Endothelial cell of umbilical vein (primary cell): ENCODE measurements at regions not wholly inside any gene's neighbourhood (a gene's known extent, or its start where the extent isn't known, plus 50 kb on each side); places are given as distances from the start of the nearest gene placed in this dataset.
A peak's percentile ranks its signal among the peaks of the same experiment; 100 is the strongest.

Experiments used
- BruUV-seq: library from RNA; stranded (reverse); fragments of 400-500 nt; replicated peaks from 2 replicates; lab custom pipeline; 2021; lab: Mats Ljungman, UMichigan
- CTCF ChIA-PET: fragments of 300-600, 350-600 bp; sonication (Branson Sonifier 250); formaldehyde crosslinking; loops from one replicate; lab custom pipeline; 2021; ENCODE audit warnings: antibody characterized with exemption, inconsistent platforms; lab: Charles Lee
- POLR2A ChIA-PET: fragments of 300-600, 350-600 bp; sonication (Branson Sonifier 250); formaldehyde crosslinking; loops from one replicate; lab custom pipeline; 2021; ENCODE audit warnings: antibody characterized with exemption, inconsistent platforms; lab: Charles Lee
- DNase-seq: peaks from one replicate; pipeline ENCODE4 v3.0.0-alpha.2; 2011; ENCODE audit warnings: low read depth, low spot score
- FAIRE-seq: peaks from 2 replicates; lab custom pipeline; 2011; peaks lifted over from hg19 to GRCh38; lab: Jason Lieb, UNC
- H2AFZ ChIP-seq: 2 replicates; pipeline ENCODE4 v1.6.0; 2012; ENCODE audit warnings: low read depth, low read length, control low read depth, inconsistent platforms
- H3K27ac ChIP-seq: 2 replicates; pipeline ENCODE4 v1.5.1; 2011; ENCODE audit warnings: low read depth, mild to moderate bottlenecking, control low read depth, low read length, moderate library complexity; ENCODE audit not compliant: insufficient read depth
- H3K27me3 ChIP-seq, 2 experiments: 2 replicates each; pipeline versions ENCODE4 v1.6.0 to v1.6.1; 2011; ENCODE audit warnings: low read length in 2 of 2, mixed read lengths in 1 of 2; ENCODE audit not compliant: control insufficient read depth in 2 of 2, insufficient read depth in 2 of 2
- H3K36me3 ChIP-seq, 2 experiments: 2 replicates in 1 of 2; 3 replicates in 1 of 2; pipeline ENCODE4 v1.5.1; 2011; ENCODE audit warnings: low read length in 2 of 2, mild to moderate bottlenecking in 1 of 2, moderate library complexity in 1 of 2; ENCODE audit not compliant: control insufficient read depth in 2 of 2, insufficient read depth in 2 of 2; ENCODE audit errors: extremely low read depth in 1 of 2
- H3K4me1 ChIP-seq: 3 replicates; pipeline ENCODE4 v1.5.1; 2011; ENCODE audit warnings: mild to moderate bottlenecking, low read length; ENCODE audit not compliant: control insufficient read depth, insufficient read depth; ENCODE audit errors: extremely low read depth
- H3K4me2 ChIP-seq: 2 replicates; pipeline ENCODE4 v1.6.1; 2011; ENCODE audit warnings: low read length, control low read depth, mixed read lengths; ENCODE audit not compliant: insufficient read depth
- H3K4me3 ChIP-seq, 3 experiments: fragments of 200-600 bp in 1 of 3; sonication (generic), shearing (Covaris generic) in 1 of 3; replicated peaks in 1 of 3; 2 replicates each; pipeline ENCODE4 v1.5.1; 2011 to 2016; ENCODE audit warnings: control low read depth in 3 of 3, low read length in 3 of 3, mild to moderate bottlenecking in 2 of 3, inconsistent platforms in 1 of 3, low read depth in 1 of 3, moderate library complexity in 1 of 3; ENCODE audit not compliant: insufficient read depth in 1 of 3
- H3K79me2 ChIP-seq: 2 replicates; pipeline ENCODE4 v1.6.0; 2012; ENCODE audit warnings: low read length, inconsistent platforms; ENCODE audit not compliant: control insufficient read depth, insufficient read depth
- H3K9ac ChIP-seq: replicated peaks from 2 replicates; pipeline ENCODE3; 2011; ENCODE audit warnings: low read length, control low read depth; ENCODE audit not compliant: insufficient read depth; ENCODE audit errors: extremely low read depth
- H3K9me1 ChIP-seq: replicated peaks from 3 replicates; pipeline ENCODE4 v1.6.0; 2011; ENCODE audit warnings: mild to moderate bottlenecking, low read length; ENCODE audit not compliant: control insufficient read depth, insufficient read depth; ENCODE audit errors: extremely low read depth
- H3K9me3 ChIP-seq: replicated peaks from 2 replicates; pipeline ENCODE4 v1.5.1; 2012; ENCODE audit warnings: low read length, inconsistent platforms; ENCODE audit not compliant: control insufficient read depth, insufficient read depth
- H4K20me1 ChIP-seq: replicated peaks from 2 replicates; pipeline ENCODE3; 2011; ENCODE audit warnings: mild to moderate bottlenecking, low read length; ENCODE audit not compliant: control insufficient read depth, insufficient read depth; ENCODE audit errors: extremely low read depth
- EZH2 ChIP-seq: IDR thresholded peaks from 2 replicates; pipeline ENCODE4 v1.6.1; 2012; ENCODE audit warnings: borderline replicate concordance, low read depth, mild to moderate bottlenecking, moderate library complexity, low read length, inconsistent platforms; ENCODE audit not compliant: severe bottlenecking
- FOS ChIP-seq: IDR thresholded peaks from 2 replicates; pipeline ENCODE4 v1.6.1; 2011; ENCODE audit warnings: mild to moderate bottlenecking, low read length, moderate library complexity, borderline replicate concordance; ENCODE audit not compliant: insufficient read depth
- GATA2 ChIP-seq: IDR thresholded peaks from 2 replicates; pipeline ENCODE4 v1.7.0; 2011; ENCODE audit warnings: low read depth, mild to moderate bottlenecking, moderate library complexity, mixed read lengths, low read length; ENCODE audit not compliant: insufficient read length, insufficient read depth
- JUN ChIP-seq: IDR thresholded peaks from 2 replicates; pipeline ENCODE4 v1.6.1; 2011; ENCODE audit warnings: borderline replicate concordance, low read depth; ENCODE audit not compliant: insufficient read length, insufficient read depth
- MYC ChIP-seq: IDR thresholded peaks from one replicate; pipeline ENCODE4 v1.6.1; 2011; ENCODE audit warnings: mild to moderate bottlenecking, low read depth, low read length
- POLR2A ChIP-seq: IDR thresholded peaks from 2 replicates; pipeline ENCODE4 v1.6.1; 2012; ENCODE audit warnings: low read depth, mild to moderate bottlenecking, control low read depth, low read length
- POLR2AphosphoS5 ChIP-seq: IDR thresholded peaks from 2 replicates; pipeline ENCODE4 v1.6.1; 2012; ENCODE audit warnings: low read depth, mild to moderate bottlenecking, control low read depth, low read length, moderate library complexity; ENCODE audit not compliant: insufficient read depth
- dilution Hi-C: fragments of 300-500 bp; cut with MboI; formaldehyde crosslinking; loops from one replicate; pipeline ENCODE4 v1.15.0; 2019; ENCODE audit warnings: low sequenced_read_pairs; ENCODE audit not compliant: extremely low pct_ligation_motif_present
- intact Hi-C: fragments of 100-400 bp; cut with micrococcal nuclease; formaldehyde crosslinking; loops from one replicate; pipeline ENCODE4 v1.10.0; 2022
- TF ChIP-seq, protein P1 (sequence below): IDR thresholded peaks from 2 replicates; pipeline ENCODE4 v1.6.1; 2011; ENCODE audit not compliant: insufficient read depth, insufficient read length
- TF ChIP-seq, protein P2 (sequence below), 2 donors: IDR thresholded peaks; 1 replicate in 1 of 2; 2 replicates in 1 of 2; pipeline ENCODE4 v1.5.1; 2011; ENCODE audit warnings: low read length in 2 of 2, mild to moderate bottlenecking in 2 of 2, moderate library complexity in 2 of 2, control low read depth in 1 of 2, inconsistent platforms in 1 of 2, low read depth in 1 of 2; ENCODE audit not compliant: insufficient read depth in 1 of 2; ENCODE audit errors: extremely low read depth in 1 of 2

- Histone ChIP-seq H3K4me3 (no peak overlapping the region), H3K79me2 (no peaks in the 10 kb centered on the region), H3K4me1 (no peaks in the 10 kb centered on the region), H3K9me3 (no peaks in the 10 kb centered on the region), H4K20me1 (no peaks in the 10 kb centered on the region), H2AFZ (no peak overlapping the region), H3K4me2 (no peak overlapping the region), H3K9ac (no peak overlapping the region), H3K27ac (no peak overlapping the region), H3K36me3 (no peaks in the 10 kb centered on the region), H3K9me1 (no peaks in the 10 kb centered on the region), H3K27me3 (no peaks in the 10 kb centered on the region)
- TF ChIP-seq EZH2, result no peak
- no peak for TF ChIP-seq POLR2A
- TF ChIP-seq GATA2, result no peak
- no peak for TF ChIP-seq JUN
- TF ChIP-seq, protein P1, sequence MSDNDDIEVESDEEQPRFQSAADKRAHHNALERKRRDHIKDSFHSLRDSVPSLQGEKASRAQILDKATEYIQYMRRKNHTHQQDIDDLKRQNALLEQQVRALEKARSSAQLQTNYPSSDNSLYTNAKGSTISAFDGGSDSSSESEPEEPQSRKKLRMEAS, result no peak
- no peak for TF ChIP-seq FOS
- TF ChIP-seq, protein P2, sequence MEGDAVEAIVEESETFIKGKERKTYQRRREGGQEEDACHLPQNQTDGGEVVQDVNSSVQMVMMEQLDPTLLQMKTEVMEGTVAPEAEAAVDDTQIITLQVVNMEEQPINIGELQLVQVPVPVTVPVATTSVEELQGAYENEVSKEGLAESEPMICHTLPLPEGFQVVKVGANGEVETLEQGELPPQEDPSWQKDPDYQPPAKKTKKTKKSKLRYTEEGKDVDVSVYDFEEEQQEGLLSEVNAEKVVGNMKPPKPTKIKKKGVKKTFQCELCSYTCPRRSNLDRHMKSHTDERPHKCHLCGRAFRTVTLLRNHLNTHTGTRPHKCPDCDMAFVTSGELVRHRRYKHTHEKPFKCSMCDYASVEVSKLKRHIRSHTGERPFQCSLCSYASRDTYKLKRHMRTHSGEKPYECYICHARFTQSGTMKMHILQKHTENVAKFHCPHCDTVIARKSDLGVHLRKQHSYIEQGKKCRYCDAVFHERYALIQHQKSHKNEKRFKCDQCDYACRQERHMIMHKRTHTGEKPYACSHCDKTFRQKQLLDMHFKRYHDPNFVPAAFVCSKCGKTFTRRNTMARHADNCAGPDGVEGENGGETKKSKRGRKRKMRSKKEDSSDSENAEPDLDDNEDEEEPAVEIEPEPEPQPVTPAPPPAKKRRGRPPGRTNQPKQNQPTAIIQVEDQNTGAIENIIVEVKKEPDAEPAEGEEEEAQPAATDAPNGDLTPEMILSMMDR (IDR thresholded peaks at IDR 0.05; ENCODE audit: extremely low read depth in 1 of 2, insufficient read depth in 1 of 2, low read depth in 1 of 2, low read length in 2 of 2), result no peak
- no peak for TF ChIP-seq POLR2AphosphoS5
- no peak for TF ChIP-seq MYC
- ChIA-PET POLR2A (no interaction called here), CTCF (no interaction called here)
- FAIRE-seq, result no peak
- intact Hi-C loops (no loop called here), dilution Hi-C loops (no loop called here)
- peak; percentile 1 for DNase-seq
- BruUV-seq, result no TSS peak
These were observed 466.4 kb downstream of the MAGEE1 start for GRCh38 chrX:76893930-76894329.
